GM18505 (cell line): ENCODE measurements at regions not wholly inside any gene's neighbourhood (a gene's known extent, or its start where the extent isn't known, plus 50 kb on each side); places are given as distances from the start of the nearest gene placed in this dataset.

Source experiments
- ATAC-seq: cut with Tn5 transposase; IDR thresholded peaks from one replicate; pipeline ENCODE4 v1.9.1; 2021; ENCODE audit not compliant: unreplicated experiment
- POLR2A ChIP-seq: IDR thresholded peaks from 4 replicates; pipeline ENCODE4 v1.6.1; 2011; ENCODE audit warnings: borderline replicate concordance; ENCODE audit not compliant: insufficient read depth, insufficient read length; ENCODE audit errors: extremely low read depth

GRCh38 chr16:5465714-5466113, 368.1 kb upstream of the EEF2KMT start:
- no peak for TF ChIP-seq POLR2A
- ATAC-seq, result no peak

DNA sequence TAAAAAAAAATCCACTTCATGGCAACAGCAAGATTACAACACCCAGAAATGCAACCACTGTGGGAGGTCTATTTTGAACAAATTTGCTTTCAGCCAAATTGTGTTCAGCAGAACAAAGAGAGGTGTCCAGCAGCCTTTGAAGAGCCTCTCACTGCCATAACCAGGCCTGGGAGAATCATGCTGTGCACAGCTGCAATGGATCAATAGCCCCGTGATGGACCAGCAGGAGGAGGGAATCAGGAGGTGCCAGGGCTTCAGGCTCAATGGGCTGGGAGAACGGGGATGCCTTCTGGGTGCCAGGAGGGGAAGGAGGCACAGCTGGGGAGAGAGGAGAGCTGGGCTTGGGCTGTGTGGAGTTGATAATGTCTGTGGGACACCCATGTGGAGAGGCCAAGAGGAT, 366.2 kb upstream of the EEF2KMT start:
- ATAC-seq, result no peak
- no peak for TF ChIP-seq POLR2A

DNA sequence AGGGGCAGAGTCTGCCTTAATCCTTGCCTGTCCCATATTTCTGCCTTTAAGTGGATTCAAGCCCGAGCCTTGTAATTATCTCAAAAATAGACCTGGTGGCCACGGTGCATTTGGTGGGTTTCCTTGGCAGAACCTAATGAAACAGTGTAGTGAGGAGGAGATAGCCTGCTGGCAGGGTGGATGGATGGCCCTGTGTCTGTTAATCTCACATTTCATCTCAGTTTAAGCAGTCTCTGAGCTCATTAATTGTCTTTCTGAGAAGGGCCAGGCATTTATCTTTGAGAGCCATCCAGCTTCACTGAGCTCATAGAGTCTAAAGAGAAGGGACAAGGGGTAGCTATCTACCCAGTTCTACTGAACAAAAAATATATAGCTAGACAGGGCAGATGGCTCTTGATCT, 364.0 kb upstream of the EEF2KMT start:
- ATAC-seq, result no peak
- no peak for TF ChIP-seq POLR2A

DNA sequence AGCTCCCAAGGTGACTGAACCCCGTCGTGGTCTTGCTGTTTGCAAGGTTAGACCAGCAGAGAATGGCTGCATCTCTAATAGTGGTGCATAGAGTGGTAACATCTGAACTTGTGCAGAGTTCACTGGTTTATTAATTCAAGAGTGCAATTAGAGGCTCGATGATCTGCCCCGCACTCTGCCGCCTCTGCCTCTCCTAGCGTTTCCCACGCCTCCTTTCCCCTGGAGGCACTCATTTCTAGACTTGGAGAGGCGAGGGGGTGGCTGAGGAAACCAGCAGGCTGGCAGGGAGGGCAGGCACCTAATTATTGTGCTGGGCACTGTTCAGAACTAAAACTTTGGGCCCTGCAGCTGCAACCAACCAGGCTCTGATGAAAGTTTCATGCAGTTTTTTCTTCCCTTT, 363.5 kb upstream of the EEF2KMT start:
- TF ChIP-seq POLR2A, result no peak
- no peak for ATAC-seq

GRCh38 chr16:5460701-5461100, 363.1 kb upstream of the EEF2KMT start:
- no peak for ATAC-seq
- no peak for TF ChIP-seq POLR2A

- TF ChIP-seq POLR2A, result no peak
- no peak for ATAC-seq
These were observed 362.3 kb upstream of the EEF2KMT start for GRCh38 chr16:5459863-5460262.

DNA sequence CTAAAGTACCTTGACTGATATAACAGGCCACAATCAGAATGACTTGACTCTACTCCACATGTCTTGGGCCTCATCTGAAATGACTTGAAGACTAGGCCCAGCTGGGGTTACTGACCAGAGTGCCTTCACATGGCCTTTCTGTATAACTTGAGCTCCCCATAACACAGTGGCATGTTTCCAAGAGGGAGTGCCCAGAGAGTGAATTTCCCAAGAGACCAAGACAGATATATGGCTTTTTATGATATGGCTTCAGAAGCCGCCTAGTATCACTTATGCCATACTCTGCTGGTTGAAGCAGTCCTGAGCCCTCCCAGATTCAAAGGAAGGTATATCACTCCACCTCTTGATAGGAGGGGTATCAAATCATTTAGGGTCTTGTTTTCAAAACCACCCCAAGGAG, 357.5 kb upstream of the EEF2KMT start:
- ATAC-seq, result no peak
- TF ChIP-seq POLR2A, result no peak

- no peak for ATAC-seq
- TF ChIP-seq POLR2A, result no peak
These were observed 356.8 kb upstream of the EEF2KMT start for GRCh38 chr16:5454349-5454748.

- TF ChIP-seq POLR2A, result no peak
- no peak for ATAC-seq
These were observed 354.0 kb upstream of the EEF2KMT start for GRCh38 chr16:5451641-5452040.

GRCh38 chr16:5450409-5451104, 353.0 kb upstream of the EEF2KMT start:
- no peak for TF ChIP-seq POLR2A
- ATAC-seq, result no peak

- no peak for TF ChIP-seq POLR2A
- no peak for ATAC-seq
These were observed 352.3 kb upstream of the EEF2KMT start for GRCh38 chr16:5449901-5450300.

- no peak for TF ChIP-seq POLR2A
- no peak for ATAC-seq
These were observed 351.2 kb upstream of the EEF2KMT start for GRCh38 chr16:5448798-5449197.

DNA sequence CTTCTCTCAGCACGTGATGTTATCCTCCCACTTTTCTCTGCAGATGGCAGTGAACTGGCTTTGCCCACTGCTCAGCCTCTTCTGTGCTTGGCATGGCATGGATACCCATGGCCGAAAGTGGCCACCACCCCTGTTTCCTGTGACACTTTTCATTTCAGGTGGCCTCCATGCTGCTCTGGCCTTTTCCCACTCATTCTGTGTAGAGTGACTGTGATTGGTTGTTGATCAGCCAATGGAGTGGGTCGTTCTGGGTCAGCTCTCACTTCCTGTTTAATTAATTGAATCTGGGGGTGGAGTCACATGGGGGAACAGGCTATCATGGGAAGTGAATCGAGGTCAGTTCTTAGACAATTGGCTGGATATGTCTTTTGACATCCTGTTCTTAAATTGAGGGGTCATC, 350.1 kb upstream of the EEF2KMT start:
- TF ChIP-seq POLR2A, result no peak
- ATAC-seq, result no peak

DNA sequence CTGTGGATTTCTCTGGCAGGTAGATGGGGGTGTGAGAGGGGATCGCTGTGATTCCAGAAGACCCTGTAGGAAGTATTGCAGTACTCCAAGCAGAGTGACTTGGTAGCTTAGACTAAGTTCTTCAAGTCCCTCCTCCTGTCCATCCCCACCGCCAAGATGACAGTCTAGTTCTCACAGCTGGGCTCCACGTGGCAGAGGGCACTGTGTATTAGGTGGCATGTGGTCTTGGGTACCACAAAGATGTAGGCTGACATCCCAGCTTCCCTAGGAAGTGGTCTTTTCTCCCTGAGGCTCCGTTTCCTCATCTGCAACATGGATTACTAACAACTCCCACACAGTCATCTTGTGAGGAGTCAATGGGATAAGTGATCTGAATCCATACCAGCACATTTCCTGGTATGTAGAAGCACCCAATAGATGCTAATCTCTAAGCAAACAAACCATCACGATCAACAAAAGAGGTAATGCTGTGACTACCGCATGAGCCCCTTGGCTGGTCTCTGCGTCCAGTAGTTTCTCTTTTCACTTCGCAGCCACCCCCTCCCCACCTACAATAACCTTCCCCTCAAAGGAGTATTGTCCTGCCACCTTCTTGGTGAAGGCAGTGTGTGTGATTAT, 349.1 kb upstream of the EEF2KMT start:
- TF ChIP-seq POLR2A, result no peak
- ATAC-seq, result no peak

DNA sequence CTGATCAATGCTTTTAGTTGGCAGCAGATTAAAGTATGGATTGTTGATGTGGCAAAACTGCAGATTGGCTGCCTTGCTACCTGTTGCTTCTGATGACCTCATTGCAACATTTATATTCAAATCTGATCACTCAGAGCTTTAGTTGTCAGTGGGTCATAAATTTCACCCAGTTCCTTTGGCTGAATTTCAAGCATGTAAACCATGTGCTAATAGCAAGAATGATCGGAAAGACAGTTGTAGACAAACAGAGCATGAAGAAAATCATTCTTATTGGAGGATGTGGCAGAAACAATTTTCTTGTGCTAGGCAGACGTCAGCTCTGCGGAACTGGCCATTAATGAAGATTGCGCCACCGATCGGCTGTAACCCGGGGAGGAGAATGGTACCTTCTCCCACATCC, 346.6 kb upstream of the EEF2KMT start:
- no peak for TF ChIP-seq POLR2A
- no peak for ATAC-seq

- no peak for ATAC-seq
- no peak for TF ChIP-seq POLR2A
These were observed 345.4 kb upstream of the EEF2KMT start for GRCh38 chr16:5442986-5443385.

GRCh38 chr16:5442054-5442453, 344.5 kb upstream of the EEF2KMT start:
- ATAC-seq, result no peak
- no peak for TF ChIP-seq POLR2A
